Left ventricle myocardium superior (tissue), 1 donor: ENCODE measurements at regions not wholly inside any gene's neighbourhood (a gene's known extent, or its start where the extent isn't known, plus 50 kb on each side); places are given as distances from the start of the nearest gene placed in this dataset.
"Not testable (repeated sequence)": the region's sequence is repeated elsewhere in the genome, so short reads cannot be mapped to it uniquely, and the experiment has no call there.

Source experiments
- ATAC-seq: fragments of 200-7000 bp; cut with Tn5 transposase; one replicate; pipeline ENCODE4 v1.9.1; 2020; ENCODE audit warnings: mild to moderate bottlenecking, moderate library complexity
- DNase-seq: peaks from one replicate; pipeline ENCODE4 v3.0.0-alpha.2; 2020
- intact Hi-C: fragments of 100-400 bp; cut with micrococcal nuclease; formaldehyde crosslinking; loops from one replicate; pipeline ENCODE4 v1.11.0; 2022
- donor health status: DM: no; HTN: yes; CAD: no; lungs with severe emphysema.

DNA sequence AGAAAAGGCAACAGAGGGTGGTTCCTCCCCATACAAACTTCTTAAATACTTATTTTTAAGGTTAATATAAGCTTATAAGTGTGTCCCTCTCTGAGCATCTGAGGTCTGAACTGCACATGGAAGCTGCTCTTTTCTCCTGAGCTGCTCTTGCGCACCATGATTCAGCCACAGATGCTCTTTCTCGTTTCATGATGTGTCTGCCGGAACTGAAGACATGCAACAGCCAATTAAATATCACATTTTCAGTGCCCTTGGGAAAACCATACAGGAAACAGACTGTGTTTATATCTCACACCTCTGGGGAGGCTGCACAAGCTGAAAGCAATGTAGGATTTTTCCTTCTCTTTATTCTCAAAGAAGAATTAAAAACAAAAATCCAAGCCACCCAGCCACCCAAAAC lies 96.8 kb upstream of the NREP start:
- ATAC-seq (peak; percentile 48), DNase-seq (no peak)
- intact Hi-C loops: no loop called here

DNA sequence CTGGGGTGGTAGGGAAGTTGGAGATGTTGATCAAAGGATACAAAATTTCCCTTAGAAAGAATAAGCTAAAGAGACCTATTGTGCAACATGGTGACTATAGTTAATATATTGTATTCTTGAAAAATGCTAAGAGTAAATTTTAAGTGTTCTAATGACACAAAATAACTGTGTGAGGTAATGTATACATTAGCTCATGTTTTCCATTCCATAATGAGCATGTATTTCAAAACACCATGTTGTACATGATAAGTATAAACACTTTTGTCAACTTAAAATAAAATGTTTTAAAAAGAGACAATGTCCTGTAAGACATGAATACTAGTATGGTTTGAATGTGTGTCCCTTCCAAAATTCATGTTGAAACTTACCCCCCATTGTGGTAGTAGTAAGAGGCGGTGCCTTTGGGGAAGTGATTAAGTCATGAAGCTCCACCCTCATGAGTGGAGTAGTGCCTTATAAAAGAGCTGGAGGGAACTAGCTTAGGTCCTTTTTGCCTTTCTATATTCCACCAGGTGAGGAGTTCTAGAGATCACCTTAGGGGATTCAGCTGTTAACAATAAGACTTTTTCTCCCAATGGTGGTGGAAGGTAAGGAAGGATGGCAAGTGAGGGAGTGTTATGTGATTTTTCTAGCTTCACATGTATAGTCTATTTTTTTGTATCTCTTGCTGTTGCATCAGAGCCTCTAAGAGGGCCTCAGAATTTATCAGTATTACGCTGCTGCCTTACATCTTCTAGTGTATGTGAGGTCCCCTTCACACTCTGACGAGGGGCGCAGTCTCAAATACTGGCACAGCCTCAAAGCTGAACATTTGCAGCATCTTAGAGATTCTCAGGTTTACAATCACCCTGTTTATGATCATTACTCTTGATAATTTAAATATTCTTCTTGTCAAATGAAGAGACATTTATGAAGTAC lies 94.9 kb upstream of the NREP start:
- intact Hi-C loops: no loop called here
- ATAC-seq (no peak), DNase-seq (no peak)

DNA sequence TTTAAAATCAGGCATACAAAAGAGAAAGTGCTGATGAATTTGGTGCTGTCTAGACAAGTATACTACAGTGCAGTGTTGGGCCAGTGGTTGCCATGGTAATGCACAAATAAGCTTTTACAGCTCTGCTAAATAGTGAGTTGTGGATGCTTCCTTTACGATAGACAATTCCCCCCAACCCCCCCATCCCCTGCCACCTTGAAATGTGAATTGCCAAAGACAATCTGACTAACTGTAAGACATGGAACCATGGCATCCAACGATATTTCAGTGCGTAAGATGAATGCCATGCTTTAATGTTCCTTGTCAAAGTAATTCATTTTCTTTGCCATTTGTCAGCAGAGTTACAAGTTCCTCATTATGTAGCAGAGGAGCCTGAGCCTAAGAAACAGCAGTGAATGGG lies 91.5 kb upstream of the NREP start:
- DNase-seq (no peak), ATAC-seq (no peak)
- intact Hi-C loops: no loop called here

DNA sequence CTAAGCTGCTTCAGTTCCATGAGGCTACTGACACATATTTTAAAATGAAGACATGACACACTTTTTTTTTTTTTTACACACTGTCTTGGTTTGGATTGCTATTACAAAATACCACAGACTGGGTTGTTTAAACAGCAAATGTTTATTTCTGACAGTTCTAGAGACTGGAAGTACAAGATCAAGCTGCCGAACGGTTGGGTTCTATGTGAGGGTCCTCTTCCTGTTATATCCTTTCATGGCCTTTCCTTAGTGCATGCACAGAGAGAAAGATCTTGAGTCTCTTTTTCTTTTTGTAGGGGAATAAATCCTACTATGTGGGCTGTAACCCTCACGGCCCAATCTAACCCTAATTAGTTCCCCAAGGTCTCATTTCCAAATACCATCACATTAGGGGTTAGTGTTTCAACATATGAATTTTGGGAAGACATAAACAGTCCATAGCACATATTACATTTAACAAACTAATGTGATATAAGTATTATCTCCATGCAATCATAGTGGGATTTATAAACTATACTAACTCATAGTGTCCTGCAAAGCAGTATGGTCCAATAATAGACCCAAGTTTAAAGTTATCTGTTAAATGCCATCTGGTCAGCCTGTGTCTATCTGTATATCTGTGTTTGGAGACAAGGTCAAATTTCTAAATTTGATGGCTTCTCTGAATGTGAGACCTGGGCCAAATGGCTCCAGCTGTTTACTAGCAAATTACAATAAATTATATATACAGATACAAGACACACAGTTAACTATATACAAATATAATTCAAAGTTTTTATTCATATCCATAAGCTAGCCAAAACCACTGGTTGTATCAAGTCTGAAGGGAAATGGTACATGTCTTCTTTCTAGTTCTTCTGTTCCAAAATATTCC lies 90.3 kb upstream of the NREP start:
- intact Hi-C loops: no loop called here
- ATAC-seq: no peak
- DNase-seq: no peak

DNA sequence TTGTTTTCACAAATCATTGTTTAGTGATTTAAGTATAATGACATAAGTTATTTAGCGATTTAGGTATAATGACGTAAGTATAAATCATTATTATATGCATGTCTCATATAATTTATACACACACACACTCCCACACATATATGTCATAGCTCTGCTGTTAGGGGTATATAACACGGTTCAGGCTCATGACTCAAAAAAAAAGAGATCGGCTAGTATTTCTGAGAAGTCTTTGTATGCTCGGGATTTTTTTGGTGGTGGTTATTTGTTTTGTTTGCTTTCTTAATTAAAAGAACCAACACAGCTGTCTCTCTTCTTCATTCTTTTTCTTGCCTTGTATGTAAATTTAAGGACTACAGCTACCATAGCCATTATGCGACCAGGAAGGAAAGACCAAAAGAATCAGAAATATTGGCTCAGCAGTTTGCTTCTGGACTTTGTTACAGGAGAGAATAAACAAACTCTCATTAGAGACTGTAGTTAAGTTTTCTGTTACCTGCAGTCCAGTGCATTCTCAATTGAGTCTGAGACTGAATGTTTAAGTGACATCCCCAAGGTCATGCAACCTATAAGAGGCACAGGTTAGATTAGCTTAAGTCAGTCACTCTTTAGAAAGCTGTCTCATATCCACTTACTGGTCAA lies 83.2 kb upstream of the NREP start:
- no peak for DNase-seq
- intact Hi-C loops: no loop called here

DNA sequence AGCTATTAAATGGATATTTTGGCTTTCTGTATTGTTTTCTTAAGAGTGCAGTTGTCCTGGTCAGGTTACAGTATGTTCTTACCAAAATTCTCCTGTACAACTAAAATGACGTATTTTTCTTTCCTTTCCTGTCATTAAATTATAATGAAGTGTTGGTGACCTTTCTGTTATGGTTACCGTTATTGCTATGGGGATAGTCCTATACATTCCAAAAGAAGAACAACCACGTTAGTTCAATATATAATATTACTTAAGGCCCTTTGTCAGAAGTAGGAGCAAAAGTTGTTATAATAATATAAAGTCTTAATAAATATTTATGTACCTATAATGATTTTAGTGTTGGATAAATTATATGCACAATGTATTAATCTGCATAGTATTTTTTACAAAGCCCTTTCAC lies 82.4 kb upstream of the NREP start:
- intact Hi-C loops: no loop called here
- DNase-seq (no peak), ATAC-seq (no peak)

More for the DNA sequence above, 83.2 kb upstream of the NREP start:
- ATAC-seq: no peak

DNA sequence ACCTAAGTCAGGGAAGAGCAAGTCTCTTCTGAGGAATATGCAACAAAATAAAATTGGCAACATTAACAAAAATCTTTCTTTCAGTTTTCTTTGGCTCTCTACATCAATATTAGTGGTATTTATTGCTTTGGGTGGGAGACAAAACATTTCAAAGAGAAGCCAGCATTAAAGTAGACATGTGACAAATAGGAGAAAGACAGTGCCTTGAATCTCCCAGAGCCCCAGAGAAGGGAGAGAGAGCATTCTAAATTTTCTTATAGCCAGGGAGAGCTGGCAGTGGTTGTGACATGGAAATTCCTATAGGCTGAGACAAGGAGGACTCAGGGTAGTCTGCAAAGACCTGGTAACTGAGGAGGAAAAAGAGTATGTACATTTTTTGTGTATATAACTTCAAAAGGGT lies 79.4 kb upstream of the NREP start:
- no peak for ATAC-seq
- intact Hi-C loops: no loop called here

DNA sequence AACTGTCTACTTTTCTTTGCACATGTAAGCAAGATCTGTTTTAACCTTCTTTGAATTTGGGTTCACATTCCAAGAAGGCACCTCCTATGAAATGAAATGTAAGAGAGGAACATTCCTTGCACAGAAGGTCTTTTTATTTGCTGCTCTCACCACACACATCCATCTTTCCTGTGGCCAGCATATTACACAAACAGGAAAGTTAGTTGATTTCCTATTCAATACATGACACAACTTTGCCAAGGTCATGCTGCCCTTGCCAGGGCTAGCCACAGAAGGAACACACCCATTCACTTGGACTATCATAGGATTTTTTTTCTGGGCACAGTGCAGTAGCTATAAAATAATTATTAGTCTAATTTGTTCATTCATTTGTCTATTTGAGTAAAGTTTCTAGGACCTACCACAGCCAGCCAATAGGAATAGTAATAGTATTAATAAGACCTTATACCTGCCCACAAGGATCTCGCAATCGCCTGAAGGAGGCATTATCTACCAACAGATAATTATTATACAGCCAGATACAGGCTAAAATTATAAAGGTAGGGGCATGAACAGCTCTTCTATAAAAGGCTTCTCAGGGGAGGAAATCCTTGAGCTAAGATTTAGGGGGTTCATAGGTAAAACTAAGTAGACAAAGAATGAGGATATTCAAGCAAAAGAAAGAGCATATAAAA lies 78.1 kb upstream of the NREP start:
- intact Hi-C loops: no loop called here
- DNase-seq (no peak), ATAC-seq (no peak)

More for the DNA sequence above, 79.4 kb upstream of the NREP start:
- DNase-seq: no peak

DNA sequence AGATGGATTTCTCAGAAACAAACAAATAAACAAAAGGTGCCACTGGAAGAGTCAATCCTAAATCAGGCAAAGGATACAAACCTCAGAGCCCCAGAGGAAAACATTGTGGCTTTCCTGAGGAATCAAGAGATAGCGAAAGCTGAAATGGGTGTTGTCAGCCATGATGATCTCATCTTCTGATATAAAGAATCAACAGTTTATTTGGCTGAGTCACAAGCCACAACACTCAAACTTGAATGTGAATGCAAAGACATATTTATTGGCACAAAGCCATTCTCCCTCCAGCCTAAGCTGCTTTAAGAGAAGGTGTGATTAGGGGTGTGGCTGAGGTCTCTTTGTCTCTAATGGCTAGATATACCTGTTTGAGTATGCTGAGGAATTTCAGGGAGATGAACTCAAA lies 73.3 kb upstream of the NREP start:
- no peak for ATAC-seq

DNA sequence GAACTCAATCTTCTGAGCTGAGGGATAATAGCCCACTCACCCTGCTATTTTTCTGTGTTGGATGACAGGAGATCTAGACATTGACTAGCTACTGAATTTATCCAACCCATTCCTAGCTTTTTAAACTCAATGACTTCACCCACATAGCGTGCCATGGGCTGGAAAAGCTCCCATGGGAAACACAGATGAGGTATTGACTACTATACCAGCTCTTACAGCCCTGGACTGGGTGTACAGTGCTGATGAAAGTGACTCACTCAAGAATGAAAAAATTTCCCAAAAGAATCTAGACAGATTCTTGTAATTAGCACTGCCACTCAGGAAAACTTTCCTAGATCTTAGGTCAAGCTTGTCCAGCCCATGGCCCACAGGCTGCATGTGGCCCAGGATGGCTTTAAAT lies 72.7 kb upstream of the NREP start:
- ATAC-seq (no peak), DNase-seq (no peak)
- intact Hi-C loops: no loop called here

More for the DNA sequence above, 73.3 kb upstream of the NREP start:
- intact Hi-C loops: no loop called here
- no peak for DNase-seq

DNA sequence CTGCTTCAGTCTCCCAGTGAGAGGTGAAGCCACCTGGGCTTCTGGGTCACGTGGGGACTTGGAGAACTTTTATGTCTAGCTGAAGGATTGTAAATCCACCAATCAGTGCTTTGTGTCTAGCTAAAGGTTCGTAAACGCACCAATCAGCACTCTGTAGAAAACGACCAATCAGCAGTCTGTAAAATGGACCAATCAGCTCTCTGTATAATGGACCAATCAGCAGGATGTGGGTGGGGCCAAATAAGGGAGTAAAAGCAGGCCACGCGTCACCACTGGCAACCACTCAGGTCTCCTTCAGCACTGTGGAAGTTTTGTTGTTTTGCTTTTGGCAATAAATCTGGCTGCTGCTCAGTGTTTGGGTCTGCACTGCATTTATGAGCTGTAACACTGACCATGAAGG lies 69.1 kb upstream of the NREP start:
- intact Hi-C loops: no loop called here
- ATAC-seq (no peak), DNase-seq (no peak)

DNA sequence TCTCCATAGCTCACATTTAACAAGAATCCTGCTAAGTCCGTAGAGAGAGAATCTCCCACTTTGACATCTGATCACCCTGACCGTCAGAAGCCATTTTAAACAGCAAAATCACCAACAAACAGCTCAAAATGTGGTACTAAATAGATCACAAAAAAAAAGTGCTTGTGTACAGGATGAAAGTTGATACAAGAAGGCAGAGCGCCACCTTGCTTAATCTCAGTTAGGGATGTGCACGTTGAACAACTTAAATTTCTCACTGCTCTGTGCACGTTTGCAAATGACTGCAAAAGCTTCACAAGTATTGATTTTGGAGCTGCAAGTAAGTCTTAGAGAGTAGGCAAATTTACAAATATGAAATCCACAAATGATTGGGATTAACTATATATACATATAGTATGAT lies 63.1 kb upstream of the NREP start:
- no peak for ATAC-seq
- intact Hi-C loops: no loop called here
- DNase-seq: no peak

DNA sequence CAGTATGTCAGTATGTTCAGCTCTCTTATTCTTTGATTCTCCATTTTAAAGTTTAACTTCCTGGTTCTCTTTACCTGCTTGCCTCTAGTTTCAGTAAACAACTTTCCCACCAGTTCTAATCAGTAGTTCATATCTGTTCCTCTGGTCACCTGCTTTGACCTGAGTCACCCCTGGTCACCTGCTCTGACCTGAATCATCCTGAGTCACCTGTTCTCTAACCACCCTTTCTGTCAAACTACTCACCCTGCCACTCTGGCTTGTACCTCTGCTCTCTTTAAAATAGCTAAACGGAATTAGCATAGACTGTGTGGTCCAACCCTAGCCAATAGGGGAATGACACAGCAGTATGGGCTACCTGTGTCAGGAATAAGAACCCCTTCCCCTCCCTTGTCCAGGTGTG lies 62.0 kb upstream of the NREP start:
- intact Hi-C loops, DNase-seq, ATAC-seq: not testable (repeated sequence)

DNA sequence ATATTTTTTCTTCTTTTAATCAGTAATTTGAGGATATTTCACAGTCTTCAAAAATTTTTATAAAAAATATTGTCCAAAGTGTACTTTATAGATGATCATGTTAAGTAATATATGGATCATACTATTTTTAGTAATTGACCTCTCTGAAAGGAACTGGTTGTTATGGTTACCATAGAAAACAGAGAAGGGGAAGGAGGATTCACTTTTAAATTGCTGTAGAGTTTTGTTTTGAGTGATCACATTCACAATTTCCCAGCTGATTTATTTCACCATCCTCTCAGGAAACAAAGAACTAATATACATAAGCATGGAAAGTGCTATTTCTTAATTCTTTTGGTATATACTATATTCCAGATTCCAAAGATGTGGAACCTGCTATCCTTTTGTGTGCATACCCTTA lies 56.5 kb upstream of the NREP start:
- DNase-seq: no peak
- no peak for ATAC-seq
- intact Hi-C loops: no loop called here

DNA sequence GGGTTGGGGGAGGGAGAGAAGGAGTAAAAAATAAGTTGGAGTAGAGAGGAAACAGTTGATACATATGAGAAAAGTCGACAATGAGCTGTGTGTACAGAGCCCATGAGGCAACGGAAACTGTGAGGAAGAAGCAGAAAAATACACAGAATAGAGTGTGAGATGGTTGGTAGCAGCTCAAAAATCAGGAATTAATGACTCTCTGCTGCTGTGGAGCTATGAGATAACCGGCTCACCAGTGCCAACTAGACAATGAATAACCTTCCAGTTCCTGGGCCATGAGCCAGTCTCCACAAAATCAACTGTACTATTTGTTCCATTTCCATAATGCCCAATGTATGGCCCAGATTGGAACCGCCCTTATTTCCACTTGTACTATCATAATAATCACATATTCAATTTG lies 53.1 kb upstream of the NREP start:
- intact Hi-C loops: no loop called here
- no peak for DNase-seq
- peak; percentile 36 for ATAC-seq
